ENCODE measurements at regions not wholly inside any gene's neighbourhood (a gene's known extent, or its start where the extent isn't known, plus 50 kb on each side); places are given as distances from the start of the nearest gene placed in this dataset.

DNA sequence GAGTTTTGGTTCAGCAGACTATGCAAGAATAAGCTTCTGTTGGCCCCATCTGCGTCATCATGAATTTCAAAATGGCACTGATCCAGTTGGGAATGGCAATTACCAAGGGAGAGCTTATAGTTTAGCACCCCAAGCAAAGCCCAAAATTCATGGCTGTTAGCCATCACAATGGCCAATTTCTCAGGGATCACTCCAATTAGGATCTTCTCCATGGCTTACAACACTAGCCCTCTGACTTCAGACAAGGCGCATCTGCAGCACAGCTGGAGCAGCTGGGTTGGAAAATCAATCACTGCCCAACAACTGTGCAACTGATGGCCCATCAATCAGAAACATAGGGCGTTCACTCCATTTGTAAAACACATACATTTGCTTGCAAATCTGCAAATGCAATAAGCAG is 273.6 kb downstream of the SRBD1 start:
- Histone ChIP-seq H3K9me3 (ENCODE audit: control insufficient read depth in 2 of 2, low read length in 2 of 2) (no peaks in the 10 kb centered on the region), H3K4me3 (ENCODE audit: low read length in 2 of 2) (no peak overlapping the region), H3K27ac (ENCODE audit: low read length) (no peak overlapping the region), H3K27me3 (ENCODE audit: control insufficient read depth in 1 of 2, insufficient read depth in 2 of 2, low read length in 2 of 2) (no peaks in the 10 kb centered on the region), H3K9ac (ENCODE audit: low read length in 2 of 2) (no peak overlapping the region), H3K4me1 (ENCODE audit: control insufficient read depth, insufficient read depth, low read length) (no peaks in the 10 kb centered on the region), H3K36me3 (ENCODE audit: control insufficient read depth in 2 of 2, insufficient read depth in 2 of 2, low read length in 2 of 2) (no peaks in the 10 kb centered on the region)

DNA sequence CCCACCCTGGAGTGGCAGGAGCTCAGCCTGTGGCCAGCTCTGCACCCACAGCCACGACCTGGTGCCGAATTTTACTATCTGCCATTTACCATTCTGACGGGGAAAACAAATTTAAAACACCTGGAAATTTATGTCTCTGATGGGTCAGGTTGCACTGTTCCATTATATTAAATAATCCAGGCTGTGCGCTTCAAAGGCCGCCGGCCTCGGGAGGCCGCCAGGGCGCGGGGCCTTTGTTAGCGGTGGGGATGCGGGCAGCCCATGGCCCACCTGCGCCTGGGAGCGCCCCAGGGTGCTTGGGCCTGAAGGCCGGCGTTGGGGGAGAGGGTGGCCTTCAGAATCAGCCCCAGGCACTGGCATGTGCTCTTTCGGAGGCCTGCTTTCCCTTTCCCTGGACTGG is 276.9 kb downstream of the SRBD1 start:
- no peaks in the 10 kb centered on the region for H3K27me3 ChIP-seq (ENCODE audit: control insufficient read depth in 1 of 2, insufficient read depth in 2 of 2, low read length in 2 of 2)
- no peak overlapping the region for H3K4me3 ChIP-seq (ENCODE audit: low read length in 2 of 2)
- no peaks in the 10 kb centered on the region for H3K9me3 ChIP-seq (ENCODE audit: control insufficient read depth in 2 of 2, low read length in 2 of 2)
- H3K36me3 ChIP-seq (ENCODE audit: control insufficient read depth in 2 of 2, insufficient read depth in 2 of 2, low read length in 2 of 2) = no peaks in the 10 kb centered on the region
- H3K4me1 ChIP-seq (ENCODE audit: control insufficient read depth, insufficient read depth, low read length) = no peaks in the 10 kb centered on the region
- H3K9ac ChIP-seq (ENCODE audit: low read length in 2 of 2) = no peak overlapping the region
- H3K27ac ChIP-seq (ENCODE audit: low read length) = no peak overlapping the region

- H3K36me3 ChIP-seq (ENCODE audit: control insufficient read depth in 2 of 2, insufficient read depth in 2 of 2, low read length in 2 of 2) = no peaks in the 10 kb centered on the region
- H3K27ac ChIP-seq (ENCODE audit: low read length) = no peak overlapping the region
Measured at GRCh38 chr2:45332567-45332966, 278.5 kb downstream of the SRBD1 start.

GRCh38 chr2:45332094-45332493 is 279.0 kb downstream of the SRBD1 start:
- Histone ChIP-seq H3K27ac (ENCODE audit: low read length) (no peak overlapping the region), H3K9ac (ENCODE audit: low read length in 2 of 2) (no peak overlapping the region), H3K4me1 (ENCODE audit: control insufficient read depth, insufficient read depth, low read length) (no peaks in the 10 kb centered on the region), H3K9me3 (ENCODE audit: control insufficient read depth in 2 of 2, low read length in 2 of 2) (no peaks in the 10 kb centered on the region), H3K27me3 (ENCODE audit: control insufficient read depth in 1 of 2, insufficient read depth in 2 of 2, low read length in 2 of 2) (peaks cover 0 to 2% of the 10 kb centered on the region in 2 donors), H3K36me3 (ENCODE audit: control insufficient read depth in 2 of 2, insufficient read depth in 2 of 2, low read length in 2 of 2) (no peaks in the 10 kb centered on the region), H3K4me3 (ENCODE audit: low read length in 2 of 2) (no peak overlapping the region)

More at GRCh38 chr2:45332567-45332966, 278.5 kb downstream of the SRBD1 start:
- no peaks in the 10 kb centered on the region for H3K9me3 ChIP-seq (ENCODE audit: control insufficient read depth in 2 of 2, low read length in 2 of 2)
- H3K4me1 ChIP-seq (ENCODE audit: control insufficient read depth, insufficient read depth, low read length) = no peaks in the 10 kb centered on the region
- H3K9ac ChIP-seq (ENCODE audit: low read length in 2 of 2) = no peak overlapping the region
- H3K27me3 ChIP-seq (ENCODE audit: control insufficient read depth in 1 of 2, insufficient read depth in 2 of 2, low read length in 2 of 2) = peaks cover 0 to 2% of the 10 kb centered on the region in 2 donors
- no peak overlapping the region for H3K4me3 ChIP-seq (ENCODE audit: low read length in 2 of 2)

DNA sequence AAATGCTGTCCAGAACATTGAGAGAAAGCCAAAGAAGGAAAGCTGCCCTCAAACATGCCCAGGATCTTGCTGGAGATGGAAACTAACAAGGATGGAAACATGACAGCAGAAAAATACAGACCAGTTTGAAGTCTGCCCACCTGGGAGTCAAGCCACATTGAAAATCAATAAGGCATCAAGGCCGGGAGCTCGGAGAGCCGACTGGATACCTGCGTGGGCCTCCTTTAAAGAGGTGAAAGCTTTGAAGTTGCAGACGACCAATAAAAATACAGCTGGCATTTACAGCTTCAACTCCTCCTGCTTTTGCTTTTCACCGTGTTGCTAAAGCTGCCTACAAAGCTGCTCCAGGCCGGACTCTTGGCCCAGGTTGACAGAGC is 279.7 kb downstream of the SRBD1 start:
- Histone ChIP-seq H3K27me3 (ENCODE audit: control insufficient read depth in 1 of 2, insufficient read depth in 2 of 2, low read length in 2 of 2) (peaks cover 0 to 2% of the 10 kb centered on the region in 2 donors), H3K4me3 (ENCODE audit: low read length in 2 of 2) (no peak overlapping the region), H3K4me1 (ENCODE audit: control insufficient read depth, insufficient read depth, low read length) (no peaks in the 10 kb centered on the region), H3K27ac (ENCODE audit: low read length) (no peak overlapping the region), H3K9me3 (ENCODE audit: control insufficient read depth in 2 of 2, low read length in 2 of 2) (no peaks in the 10 kb centered on the region), H3K36me3 (ENCODE audit: control insufficient read depth in 2 of 2, insufficient read depth in 2 of 2, low read length in 2 of 2) (no peaks in the 10 kb centered on the region), H3K9ac (ENCODE audit: low read length in 2 of 2) (no peak overlapping the region)

DNA sequence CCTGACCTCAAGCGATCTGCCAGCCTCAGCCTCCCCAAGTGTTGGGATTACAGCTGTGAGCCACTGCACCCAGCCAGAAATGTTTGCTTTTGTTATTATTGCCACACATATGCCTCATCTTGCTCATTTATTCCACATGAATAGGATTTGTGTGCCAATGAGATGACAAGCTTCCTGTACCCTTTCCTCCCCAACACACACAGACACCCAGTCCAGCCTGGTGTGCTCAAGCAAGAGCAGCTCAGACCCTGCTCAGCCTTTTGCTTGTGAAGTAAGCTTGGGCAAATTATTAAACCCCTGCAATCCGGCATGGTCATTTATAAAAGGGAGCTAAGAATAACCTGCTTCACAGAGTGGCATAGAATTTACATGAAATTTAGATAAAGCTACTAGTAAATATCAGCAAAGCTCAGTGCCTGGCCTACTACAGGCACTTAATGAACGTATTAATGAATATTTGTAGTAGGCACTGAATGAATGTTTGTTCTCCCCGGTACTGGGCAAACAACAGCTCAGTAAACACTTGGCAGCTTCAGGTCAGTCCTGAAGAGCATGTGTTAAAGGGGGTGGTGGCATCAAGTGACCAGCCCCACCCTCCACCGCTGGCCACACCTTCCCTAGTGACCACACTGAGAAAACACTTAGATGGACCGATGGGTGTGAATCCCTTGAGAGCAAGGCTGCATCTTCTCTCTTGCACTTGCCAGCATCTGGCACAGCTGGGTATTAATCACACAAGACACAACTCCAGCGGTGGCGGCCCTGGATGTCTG is 280.2 kb downstream of the SRBD1 start:
- Histone ChIP-seq H3K36me3 (ENCODE audit: control insufficient read depth in 2 of 2, insufficient read depth in 2 of 2, low read length in 2 of 2) (no peaks in the 10 kb centered on the region), H3K27ac (ENCODE audit: low read length) (no peak overlapping the region), H3K9ac (ENCODE audit: low read length in 2 of 2) (no peak overlapping the region)

GRCh38 chr2:45330108-45330507 is 281.0 kb downstream of the SRBD1 start:
- H3K9ac ChIP-seq (ENCODE audit: low read length in 2 of 2) = no peak overlapping the region
- H3K36me3 ChIP-seq (ENCODE audit: control insufficient read depth in 2 of 2, insufficient read depth in 2 of 2, low read length in 2 of 2) = no peaks in the 10 kb centered on the region
- no peak overlapping the region for H3K27ac ChIP-seq (ENCODE audit: low read length)
- H3K27me3 ChIP-seq (ENCODE audit: control insufficient read depth in 1 of 2, insufficient read depth in 2 of 2, low read length in 2 of 2) = peaks cover 0 to 2% of the 10 kb centered on the region in 2 donors
- H3K4me1 ChIP-seq (ENCODE audit: control insufficient read depth, insufficient read depth, low read length) = no peaks in the 10 kb centered on the region
- no peak overlapping the region for H3K4me3 ChIP-seq (ENCODE audit: low read length in 2 of 2)
- no peaks in the 10 kb centered on the region for H3K9me3 ChIP-seq (ENCODE audit: control insufficient read depth in 2 of 2, low read length in 2 of 2)

More for the DNA sequence above, 280.2 kb downstream of the SRBD1 start:
- Histone ChIP-seq H3K4me3 (ENCODE audit: low read length in 2 of 2) (no peak overlapping the region), H3K9me3 (ENCODE audit: control insufficient read depth in 2 of 2, low read length in 2 of 2) (no peaks in the 10 kb centered on the region), H3K27me3 (ENCODE audit: control insufficient read depth in 1 of 2, insufficient read depth in 2 of 2, low read length in 2 of 2) (peaks cover 0 to 2% of the 10 kb centered on the region in 2 donors), H3K4me1 (ENCODE audit: control insufficient read depth, insufficient read depth, low read length) (no peaks in the 10 kb centered on the region)

GRCh38 chr2:45329045-45329677 is 281.9 kb downstream of the SRBD1 start:
- Histone ChIP-seq H3K9ac (ENCODE audit: low read length in 2 of 2) (no peak overlapping the region), H3K9me3 (ENCODE audit: control insufficient read depth in 2 of 2, low read length in 2 of 2) (no peaks in the 10 kb centered on the region), H3K36me3 (ENCODE audit: control insufficient read depth in 2 of 2, insufficient read depth in 2 of 2, low read length in 2 of 2) (no peaks in the 10 kb centered on the region), H3K4me1 (ENCODE audit: control insufficient read depth, insufficient read depth, low read length) (no peaks in the 10 kb centered on the region), H3K4me3 (ENCODE audit: low read length in 2 of 2) (no peak overlapping the region), H3K27ac (ENCODE audit: low read length) (no peak overlapping the region), H3K27me3 (ENCODE audit: control insufficient read depth in 1 of 2, insufficient read depth in 2 of 2, low read length in 2 of 2) (peaks cover 0 to 2% of the 10 kb centered on the region in 2 donors)

- Histone ChIP-seq H3K27ac (ENCODE audit: low read length) (no peak overlapping the region), H3K9me3 (ENCODE audit: control insufficient read depth in 2 of 2, low read length in 2 of 2) (peaks cover 0 to 3% of the 10 kb centered on the region in 2 donors), H3K4me1 (ENCODE audit: control insufficient read depth, insufficient read depth, low read length) (no peaks in the 10 kb centered on the region), H3K36me3 (ENCODE audit: control insufficient read depth in 2 of 2, insufficient read depth in 2 of 2, low read length in 2 of 2) (no peaks in the 10 kb centered on the region), H3K27me3 (ENCODE audit: control insufficient read depth in 1 of 2, insufficient read depth in 2 of 2, low read length in 2 of 2) (peaks cover 0 to 2% of the 10 kb centered on the region in 2 donors), H3K9ac (ENCODE audit: low read length in 2 of 2) (no peak overlapping the region), H3K4me3 (ENCODE audit: low read length in 2 of 2) (no peak overlapping the region)
Measured at GRCh38 chr2:45328264-45328870, 282.7 kb downstream of the SRBD1 start.

GRCh38 chr2:45323344-45323743 is 287.7 kb downstream of the SRBD1 start:
- Histone ChIP-seq H3K27ac (ENCODE audit: low read length) (no peak overlapping the region), H3K9me3 (ENCODE audit: control insufficient read depth in 2 of 2, low read length in 2 of 2) (peaks cover 0 to 3% of the 10 kb centered on the region in 2 donors), H3K27me3 (ENCODE audit: control insufficient read depth in 1 of 2, insufficient read depth in 2 of 2, low read length in 2 of 2) (peaks cover 0 to 2% of the 10 kb centered on the region in 2 donors), H3K9ac (ENCODE audit: low read length in 2 of 2) (no peak overlapping the region), H3K4me3 (ENCODE audit: low read length in 2 of 2) (no peak overlapping the region), H3K36me3 (ENCODE audit: control insufficient read depth in 2 of 2, insufficient read depth in 2 of 2, low read length in 2 of 2) (no peaks in the 10 kb centered on the region), H3K4me1 (ENCODE audit: control insufficient read depth, insufficient read depth, low read length) (peaks cover 7% of the 10 kb centered on the region)
